Stimulated activated CD4-positive, alpha-beta T cell treated with anti-CD3 and anti-CD28 coated beads, Interleukin-12 subunit alpha, Interleukin-12 subunit beta, amount 100 ng/mL, for 4 hours (primary cell): ENCODE measurements at regions not wholly inside any gene's neighbourhood (a gene's known extent, or its start where the extent isn't known, plus 50 kb on each side); places are given as distances from the start of the nearest gene placed in this dataset.
"Not testable (repeated sequence)": the region's sequence is repeated elsewhere in the genome, so short reads cannot be mapped to it uniquely, and the experiment has no call there.

Experiments used
- DNase-seq: peaks from one replicate; pipeline ENCODE4 v3.0.0-alpha.2; 2020

- DNase-seq: not testable (repeated sequence)
Measured at GRCh38 chr21:5066682-5067251, 5454.6 kb upstream of the TPTE start.

GRCh38 chr21:5067326-5068048 lies 5453.9 kb upstream of the TPTE start:
- not testable (repeated sequence) for DNase-seq

- DNase-seq: not testable (repeated sequence)
Measured at GRCh38 chr21:5068649-5069048, 5452.7 kb upstream of the TPTE start.

- not testable (repeated sequence) for DNase-seq
Measured at GRCh38 chr21:5071180-5071579, 5450.2 kb upstream of the TPTE start.

- DNase-seq: not testable (repeated sequence)
Measured at GRCh38 chr21:5076854-5077253, 5444.5 kb upstream of the TPTE start.

GRCh38 chr21:5079361-5079760 lies 5442.0 kb upstream of the TPTE start:
- not testable (repeated sequence) for DNase-seq

- not testable (repeated sequence) for DNase-seq
Measured at GRCh38 chr21:5080015-5080414, 5441.4 kb upstream of the TPTE start.

- DNase-seq: not testable (repeated sequence)
Measured at GRCh38 chr21:5084246-5084645, 5437.1 kb upstream of the TPTE start.

- not testable (repeated sequence) for DNase-seq
Measured at GRCh38 chr21:5085456-5085855, 5435.9 kb upstream of the TPTE start.

- not testable (repeated sequence) for DNase-seq
Measured at GRCh38 chr21:5086416-5086815, 5435.0 kb upstream of the TPTE start.

GRCh38 chr21:5088820-5089219 lies 5432.6 kb upstream of the TPTE start:
- not testable (repeated sequence) for DNase-seq

- not testable (repeated sequence) for DNase-seq
Measured at GRCh38 chr21:5089399-5090089, 5431.8 kb upstream of the TPTE start.

- not testable (repeated sequence) for DNase-seq
Measured at GRCh38 chr21:5090132-5091079, 5431.0 kb upstream of the TPTE start.

- not testable (repeated sequence) for DNase-seq
Measured at GRCh38 chr21:5091274-5091673, 5430.1 kb upstream of the TPTE start.

GRCh38 chr21:5095628-5096027 lies 5425.8 kb upstream of the TPTE start:
- DNase-seq: not testable (repeated sequence)

- not testable (repeated sequence) for DNase-seq
Measured at GRCh38 chr21:5098010-5098743, 5423.2 kb upstream of the TPTE start.

GRCh38 chr21:5100604-5101174 lies 5420.7 kb upstream of the TPTE start:
- not testable (repeated sequence) for DNase-seq

GRCh38 chr21:5101749-5102148 lies 5419.6 kb upstream of the TPTE start:
- peak; percentile 63 for DNase-seq

GRCh38 chr21:5103880-5104561 lies 5417.4 kb upstream of the TPTE start:
- peak; percentile 36 for DNase-seq

GRCh38 chr21:5104562-5104928 lies 5416.8 kb upstream of the TPTE start:
- DNase-seq: not testable (repeated sequence)
